ENCODE measurements at regions not wholly inside any gene's neighbourhood (a gene's known extent, or its start where the extent isn't known, plus 50 kb on each side); places are given as distances from the start of the nearest gene placed in this dataset.

- TF ChIP-seq CTCF (conservative IDR thresholded peaks at IDR 0.05; ENCODE audit: low read depth, low read length): no peak
- no peak for TF ChIP-seq EZH2 (IDR thresholded peaks at IDR 0.05; ENCODE audit: borderline replicate concordance, low read depth, low read length, poor library complexity, severe bottlenecking)
These were observed 56.4 kb upstream of the HIVEP3 start for GRCh38 chr1:41975121-41975520.
